Brain microvascular endothelial cell (primary cell): ENCODE measurements at regions not wholly inside any gene's neighbourhood (a gene's known extent, or its start where the extent isn't known, plus 50 kb on each side); places are given as distances from the start of the nearest gene placed in this dataset.

Source experiments
- DNase-seq: peaks from one replicate; pipeline ENCODE4 v3.0.0-alpha.2; 2020
- H3K27ac ChIP-seq: fragments of 250-450 bp; sonication (Bioruptor Pico); 2 replicates; pipeline ENCODE4 v1.5.1; 2020; ENCODE audit warnings: mild to moderate bottlenecking, moderate library complexity
- H3K27me3 ChIP-seq: fragments of 250-450 bp; sonication (Bioruptor Pico); replicated peaks from 2 replicates; pipeline ENCODE4 v1.5.1; 2020; ENCODE audit warnings: mild to moderate bottlenecking
- H3K36me3 ChIP-seq: fragments of 250-450 bp; sonication (Bioruptor Pico); replicated peaks from 2 replicates; pipeline ENCODE4 v1.5.1; 2020; ENCODE audit warnings: mild to moderate bottlenecking
- H3K4me3 ChIP-seq: 2 replicates; pipeline ENCODE4 v1.5.1; 2011; ENCODE audit warnings: low read depth, mild to moderate bottlenecking, control low read depth, low read length, moderate library complexity
- in situ Hi-C: cut with HindIII; loops from 2 replicates; pipeline ENCODE4 v1.10.0; 2017; ENCODE audit warnings: low sequenced_read_pairs, low pct_ligation_motif_present
- TF ChIP-seq, protein P1 (sequence below): IDR thresholded peaks from 2 replicates; pipeline ENCODE4 v1.5.1; 2011; ENCODE audit warnings: low read depth, mild to moderate bottlenecking, moderate library complexity, low read length, control low read depth, inconsistent platforms; ENCODE audit errors: missing control alignments

DNA sequence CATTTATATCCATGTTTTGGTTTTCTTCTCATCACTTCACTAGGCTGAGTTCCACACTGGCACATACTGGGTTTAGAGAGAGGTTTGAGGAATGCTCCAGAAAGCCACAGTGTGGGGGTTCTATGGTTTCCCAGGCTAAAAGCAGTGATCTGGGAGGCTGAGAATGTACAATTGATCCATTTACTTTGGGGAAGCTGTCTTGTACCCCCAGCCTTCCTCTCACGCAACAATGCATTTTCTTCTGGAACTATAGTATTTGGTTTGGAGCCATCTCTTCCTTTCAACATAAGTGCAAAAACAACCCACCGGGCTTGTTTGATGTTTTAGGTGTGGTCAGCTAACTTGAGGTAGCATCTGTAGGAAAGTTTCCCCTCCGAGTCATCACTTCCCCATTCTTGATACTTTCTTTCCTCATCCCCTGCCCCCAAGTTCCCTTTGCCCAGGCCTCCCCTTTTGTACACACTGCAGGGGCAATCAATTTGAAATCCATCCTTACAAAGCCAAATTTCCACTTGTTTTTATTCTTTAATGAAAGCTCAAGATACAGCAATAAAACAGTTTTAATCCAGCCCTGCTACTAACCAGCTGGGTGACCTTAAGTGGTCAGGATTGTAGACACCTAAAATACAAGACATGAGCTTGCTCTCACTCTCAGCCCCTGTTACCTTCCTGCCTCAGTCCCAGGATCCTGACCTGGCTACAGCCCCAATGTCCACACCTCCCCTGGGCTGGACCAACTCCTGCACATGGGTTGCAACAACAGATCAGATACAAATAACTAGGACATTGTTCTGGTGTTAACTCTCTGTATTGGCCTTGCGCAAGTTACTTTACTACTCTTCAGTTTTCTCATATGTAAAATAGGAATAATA lies 109.2 kb downstream of the FHDC1 start:
- no peak for DNase-seq
- H3K4me3 ChIP-seq: no peak overlapping the region
- H3K27ac ChIP-seq: no peak overlapping the region
- no peaks in the 10 kb centered on the region for H3K27me3 ChIP-seq
- TF ChIP-seq, protein P1, sequence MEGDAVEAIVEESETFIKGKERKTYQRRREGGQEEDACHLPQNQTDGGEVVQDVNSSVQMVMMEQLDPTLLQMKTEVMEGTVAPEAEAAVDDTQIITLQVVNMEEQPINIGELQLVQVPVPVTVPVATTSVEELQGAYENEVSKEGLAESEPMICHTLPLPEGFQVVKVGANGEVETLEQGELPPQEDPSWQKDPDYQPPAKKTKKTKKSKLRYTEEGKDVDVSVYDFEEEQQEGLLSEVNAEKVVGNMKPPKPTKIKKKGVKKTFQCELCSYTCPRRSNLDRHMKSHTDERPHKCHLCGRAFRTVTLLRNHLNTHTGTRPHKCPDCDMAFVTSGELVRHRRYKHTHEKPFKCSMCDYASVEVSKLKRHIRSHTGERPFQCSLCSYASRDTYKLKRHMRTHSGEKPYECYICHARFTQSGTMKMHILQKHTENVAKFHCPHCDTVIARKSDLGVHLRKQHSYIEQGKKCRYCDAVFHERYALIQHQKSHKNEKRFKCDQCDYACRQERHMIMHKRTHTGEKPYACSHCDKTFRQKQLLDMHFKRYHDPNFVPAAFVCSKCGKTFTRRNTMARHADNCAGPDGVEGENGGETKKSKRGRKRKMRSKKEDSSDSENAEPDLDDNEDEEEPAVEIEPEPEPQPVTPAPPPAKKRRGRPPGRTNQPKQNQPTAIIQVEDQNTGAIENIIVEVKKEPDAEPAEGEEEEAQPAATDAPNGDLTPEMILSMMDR: no peak
- H3K36me3 ChIP-seq: no peaks in the 10 kb centered on the region
- in situ Hi-C loops: no loop called here

DNA sequence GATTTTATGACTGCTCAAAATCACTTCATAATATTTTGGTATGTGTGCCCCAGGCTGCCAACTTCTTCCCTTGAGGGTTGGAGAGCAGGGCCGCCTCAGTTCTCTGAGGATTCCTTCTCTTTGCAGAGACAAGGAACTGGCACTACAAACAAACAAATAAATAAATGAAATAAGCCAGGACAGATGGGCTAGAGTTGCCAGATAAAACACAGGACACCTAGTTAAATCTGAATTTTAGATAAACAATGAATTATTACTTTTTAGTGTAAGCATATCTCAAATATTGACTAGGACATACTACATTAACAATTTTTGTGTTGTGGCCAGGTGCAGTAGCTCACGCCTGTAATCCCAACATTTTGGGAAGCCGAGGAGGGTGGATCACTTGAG lies 122.5 kb downstream of the FHDC1 start:
- no peaks in the 10 kb centered on the region for H3K36me3 ChIP-seq
- in situ Hi-C loops: no loop called here
- TF ChIP-seq, protein P1: no peak

DNA sequence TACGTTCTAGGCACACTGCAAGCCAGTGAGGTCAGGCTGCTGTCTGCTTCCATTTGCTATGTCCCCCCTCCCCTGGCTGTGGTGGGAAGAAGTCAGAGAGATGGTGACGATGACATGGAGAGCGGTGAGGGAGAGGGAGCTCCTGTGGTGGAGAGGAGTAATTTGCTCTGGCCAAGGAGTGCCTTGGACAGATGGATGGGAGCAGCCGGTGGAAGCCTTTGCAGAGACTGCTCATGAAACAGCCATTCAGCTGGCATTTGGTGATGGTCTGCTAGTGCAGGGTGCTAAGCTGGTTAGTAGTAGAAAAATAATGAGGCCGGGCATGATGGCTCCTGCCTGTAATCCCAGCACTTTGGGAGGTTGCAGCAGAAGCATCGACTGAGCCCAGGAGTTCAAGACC lies 124.1 kb downstream of the FHDC1 start:
- Histone ChIP-seq H3K27ac (no peak overlapping the region), H3K36me3 (no peaks in the 10 kb centered on the region), H3K4me3 (no peak overlapping the region), H3K27me3 (peaks cover 5% of the 10 kb centered on the region)
- TF ChIP-seq, protein P1: no peak
- in situ Hi-C loops: no loop called here
- DNase-seq: no peak

More for the DNA sequence above, 122.5 kb downstream of the FHDC1 start:
- no peak overlapping the region for H3K4me3 ChIP-seq
- DNase-seq: no peak
- H3K27ac ChIP-seq: no peak overlapping the region
- peaks cover 5% of the 10 kb centered on the region for H3K27me3 ChIP-seq

DNA sequence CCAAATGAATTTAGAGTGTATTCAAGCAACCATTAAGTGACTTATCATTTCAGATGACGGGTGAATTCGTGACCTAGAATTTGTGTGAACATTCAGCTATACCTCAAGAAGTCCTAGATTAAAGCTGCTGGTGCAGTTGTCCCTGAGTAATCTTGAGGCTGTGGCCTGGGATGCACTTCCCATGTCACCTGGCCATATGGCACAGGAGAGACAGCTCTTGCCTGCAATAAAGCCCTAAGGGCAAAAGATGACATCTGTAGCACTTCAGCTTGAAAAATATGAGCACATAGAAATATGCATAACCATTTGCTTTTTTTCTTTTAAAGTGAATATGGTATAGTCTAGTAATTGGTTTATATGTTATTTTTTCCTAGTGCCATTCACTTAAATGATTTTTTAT lies 125.8 kb downstream of the FHDC1 start:
- Histone ChIP-seq H3K36me3 (no peaks in the 10 kb centered on the region), H3K27me3 (peaks cover 2% of the 10 kb centered on the region), H3K27ac (no peak overlapping the region), H3K4me3 (no peak overlapping the region)
- TF ChIP-seq, protein P1: no peak
- DNase-seq: no peak
- in situ Hi-C loops: no loop called here

DNA sequence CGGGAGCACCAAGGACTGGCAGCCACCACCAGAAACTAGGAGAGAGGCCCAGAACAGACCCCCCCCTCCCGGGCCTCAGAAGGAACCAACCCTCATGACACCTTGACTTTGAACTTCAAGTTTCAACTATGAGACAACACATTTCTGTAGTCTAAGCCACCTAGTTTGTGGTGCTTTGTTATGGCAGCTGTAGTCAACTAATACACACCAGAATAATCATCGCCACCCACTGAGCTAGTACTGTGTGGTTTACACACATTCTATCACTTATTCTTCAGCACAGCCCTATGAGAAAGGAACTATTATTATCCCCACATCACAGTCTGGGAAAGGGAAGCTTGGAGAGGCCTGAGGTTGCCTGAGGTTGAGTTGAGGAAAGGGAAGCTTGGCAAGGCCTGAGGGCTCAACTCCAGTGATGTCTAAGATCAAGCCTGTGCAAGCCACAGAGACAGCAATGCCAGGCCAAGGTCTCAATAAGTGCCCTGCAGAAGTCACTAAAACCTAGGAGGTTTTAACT lies 126.6 kb downstream of the FHDC1 start:
- no peak for DNase-seq
- in situ Hi-C loops: no loop called here
- no peak overlapping the region for H3K27ac ChIP-seq
- H3K36me3 ChIP-seq: no peaks in the 10 kb centered on the region
- no peak overlapping the region for H3K4me3 ChIP-seq
- TF ChIP-seq, protein P1: no peak
- peaks cover 2% of the 10 kb centered on the region for H3K27me3 ChIP-seq
